CD4-positive, alpha-beta T cell treated with Interleukin-4 for 1 hour (primary cell): ENCODE measurements at regions not wholly inside any gene's neighbourhood (a gene's known extent, or its start where the extent isn't known, plus 50 kb on each side); places are given as distances from the start of the nearest gene placed in this dataset.
"Not testable (repeated sequence)": the region's sequence is repeated elsewhere in the genome, so short reads cannot be mapped to it uniquely, and the experiment has no call there.

Experiments used
- DNase-seq, 2 donors: peaks; one replicate each; pipeline ENCODE4 v3.0.0-alpha.2; 2020 to 2022

DNA sequence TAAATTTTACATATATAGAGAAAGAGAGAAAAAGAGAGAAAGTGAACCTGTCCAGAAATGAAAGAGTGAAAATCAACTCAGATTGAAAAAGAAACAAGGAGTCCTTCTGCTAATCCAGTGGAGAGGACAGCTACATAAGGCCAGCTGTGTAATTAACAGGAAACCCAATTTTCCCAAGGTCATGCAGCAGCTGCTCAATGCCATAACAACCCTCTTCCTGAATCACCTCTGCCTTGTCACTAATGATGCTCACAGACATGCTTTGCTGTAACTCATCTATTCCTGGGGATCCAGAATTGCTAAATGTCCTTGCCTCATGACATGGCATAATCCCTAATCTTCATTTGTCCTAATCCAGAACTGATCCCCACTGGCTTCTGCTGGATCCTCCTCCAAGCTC lies 288.6 kb downstream of the NEBL start:
- DNase-seq = no peak

DNA sequence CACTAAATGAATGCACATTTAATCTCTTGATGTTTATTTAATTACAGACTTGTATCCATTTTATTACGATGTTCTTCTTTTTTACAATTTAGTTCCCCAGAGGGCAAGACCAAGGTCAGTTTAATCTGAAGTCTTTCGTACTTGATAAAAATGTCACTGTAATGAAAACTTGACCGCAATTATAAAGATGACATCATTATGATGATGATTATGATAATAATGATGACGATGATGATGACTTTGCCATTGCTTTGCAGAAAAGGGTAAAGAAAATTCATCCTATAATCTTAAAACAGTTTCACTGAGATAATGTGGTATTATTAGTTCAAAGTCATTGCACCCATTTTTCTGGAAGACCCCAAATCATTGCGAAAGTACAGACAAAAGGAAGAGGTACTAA lies 290.1 kb downstream of the NEBL start:
- no peak for DNase-seq

DNA sequence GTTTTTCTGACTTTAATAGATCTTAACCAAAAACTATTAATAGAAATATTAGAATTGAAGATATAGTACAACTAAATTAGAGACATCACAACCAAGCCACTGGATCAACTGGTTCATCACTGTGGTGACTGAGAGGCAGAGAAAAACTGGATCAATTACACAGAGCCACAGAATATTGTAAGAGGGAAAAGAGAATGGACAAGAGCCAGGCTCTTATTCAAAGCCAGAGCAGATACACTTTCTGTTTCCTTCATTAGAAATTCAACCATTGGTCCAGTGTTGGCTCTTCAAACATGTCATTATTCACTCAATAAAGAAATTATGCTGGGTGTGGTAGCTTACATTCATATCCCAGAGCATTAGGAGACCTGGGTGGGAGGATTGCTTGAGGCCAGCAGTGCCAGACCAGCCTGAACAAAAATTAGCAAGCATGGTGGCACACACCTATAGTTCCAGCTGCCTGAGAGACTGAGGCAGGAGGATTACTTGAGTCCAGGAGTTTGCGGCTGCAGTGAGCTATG lies 295.1 kb downstream of the NEBL start:
- DNase-seq = no peak

DNA sequence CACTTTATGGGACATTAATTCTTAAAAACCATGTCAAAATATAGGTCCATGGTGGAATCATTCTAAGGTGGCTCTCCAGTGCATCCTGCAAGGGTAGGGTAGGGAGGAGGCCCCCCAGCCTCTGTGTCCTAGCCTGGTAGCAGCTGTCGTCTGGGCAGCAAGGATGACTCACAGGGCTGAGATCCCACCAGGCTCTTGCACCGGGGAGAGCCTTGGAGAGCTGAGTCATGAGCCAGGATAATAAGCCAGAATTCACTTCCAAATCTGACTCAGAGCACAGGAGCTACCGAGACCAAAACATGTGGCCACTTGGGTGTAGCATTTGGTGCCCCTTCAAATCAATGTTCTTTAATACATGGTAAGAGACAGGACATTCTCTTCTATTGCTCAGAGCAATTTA lies 298.5 kb downstream of the NEBL start:
- DNase-seq = no peak

DNA sequence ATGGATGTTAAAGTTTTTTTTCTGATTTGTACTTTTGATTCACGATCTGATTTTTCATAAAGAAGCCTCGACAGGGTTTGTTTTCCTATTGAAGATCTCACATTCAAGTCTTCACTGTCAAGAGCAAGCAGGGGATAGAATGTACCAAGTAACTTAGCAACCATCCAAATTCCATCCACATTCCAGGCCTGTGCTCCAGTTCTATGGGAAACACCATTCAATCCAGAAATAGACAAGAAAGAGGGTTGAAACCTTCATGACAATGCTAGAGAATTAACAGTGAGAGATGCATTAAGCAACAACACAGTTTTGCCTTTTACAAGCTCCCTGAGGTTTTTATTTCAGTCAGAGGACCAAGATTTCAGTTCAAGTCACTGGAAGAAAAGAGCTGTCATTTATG lies 300.2 kb downstream of the NEBL start:
- no peak for DNase-seq

DNA sequence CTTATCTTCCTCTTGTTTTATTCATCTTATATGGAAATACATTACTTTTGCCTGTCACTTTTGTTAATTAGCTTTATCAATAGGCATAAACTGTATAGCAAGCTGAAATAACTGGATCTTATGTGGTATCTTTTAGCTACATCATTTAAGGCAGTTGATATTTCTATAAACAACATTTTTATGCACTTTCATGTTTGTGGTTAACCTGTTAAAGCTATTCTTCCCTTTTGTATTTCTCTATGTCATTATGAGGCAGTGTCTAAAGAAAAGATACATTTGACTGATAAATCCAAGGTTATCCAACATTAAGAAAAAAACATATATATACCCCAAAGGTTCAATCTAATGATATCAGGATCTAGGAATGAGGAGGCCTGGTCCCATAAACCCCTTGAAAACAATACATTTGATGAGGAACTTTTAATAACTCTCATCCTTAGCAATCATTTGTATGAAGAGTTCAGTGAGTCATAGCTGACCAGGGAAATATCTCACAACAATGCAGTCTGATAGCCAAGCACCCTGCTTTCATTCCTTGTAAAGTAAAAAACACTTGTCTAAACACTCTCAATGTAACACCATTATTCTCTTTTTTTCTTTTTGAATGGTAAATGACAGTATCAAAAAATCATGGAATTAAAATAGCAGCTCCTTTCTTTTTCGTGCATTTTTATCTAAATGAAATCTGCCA lies 300.9 kb downstream of the NEBL start:
- DNase-seq = no peak

DNA sequence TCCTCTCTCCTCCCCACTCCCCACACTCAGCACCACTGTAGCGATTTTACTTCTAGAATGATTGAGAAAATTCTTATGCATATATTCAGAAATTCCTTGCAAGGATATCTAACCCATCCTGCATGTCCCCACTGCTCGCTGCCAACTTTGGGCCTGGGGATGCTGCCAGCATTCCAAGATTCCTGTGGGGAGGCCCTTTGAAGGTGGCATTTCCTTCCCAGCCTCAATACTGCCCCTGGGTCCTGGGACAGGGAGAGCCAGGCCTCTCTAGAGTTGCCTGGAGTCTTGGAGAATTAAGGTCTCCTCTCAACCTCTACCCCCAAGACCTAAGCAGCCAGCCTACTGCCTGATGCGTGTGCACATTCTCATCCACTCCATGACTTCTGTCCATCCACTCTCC lies 303.5 kb downstream of the NEBL start:
- DNase-seq = no peak

DNA sequence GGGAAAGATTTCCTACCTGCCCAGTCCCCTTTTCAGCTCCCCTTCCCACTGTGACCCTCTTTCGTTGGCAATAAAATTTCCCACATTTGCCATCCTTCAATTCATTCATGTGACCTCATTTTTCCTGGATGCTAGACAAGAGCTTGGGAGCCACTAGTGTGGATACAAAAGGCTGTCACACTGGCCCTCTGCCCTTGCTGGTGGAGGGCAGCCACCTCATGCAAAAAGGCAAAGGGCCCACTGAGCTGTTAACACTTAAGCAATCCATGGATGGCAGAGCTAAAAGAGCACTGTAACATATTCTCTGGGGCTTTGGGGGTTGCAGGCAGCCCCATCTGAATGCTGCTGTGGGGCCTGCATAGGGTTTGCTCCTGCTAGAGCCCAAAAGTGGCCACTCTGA lies 315.1 kb downstream of the NEBL start:
- DNase-seq = no peak

DNA sequence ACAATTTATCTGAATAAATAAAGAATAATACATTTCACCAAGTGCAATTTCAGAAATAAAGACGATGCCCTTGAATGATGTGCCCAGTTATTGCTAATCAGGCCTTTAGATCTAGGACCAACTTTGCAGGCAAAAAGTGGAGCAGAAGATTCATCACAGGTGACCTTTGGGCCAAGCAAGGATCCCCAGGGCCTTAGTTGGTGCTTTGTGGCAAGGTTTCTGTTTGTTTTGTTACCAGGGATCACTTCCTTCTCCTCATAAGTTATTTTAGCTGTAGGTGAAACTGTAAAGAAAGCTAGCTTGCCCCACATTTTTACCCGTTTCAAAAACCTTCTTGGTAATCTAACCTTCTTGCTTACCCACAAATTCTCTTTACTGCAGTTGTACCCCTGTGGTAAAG lies 323.2 kb downstream of the NEBL start:
- DNase-seq = no peak

DNA sequence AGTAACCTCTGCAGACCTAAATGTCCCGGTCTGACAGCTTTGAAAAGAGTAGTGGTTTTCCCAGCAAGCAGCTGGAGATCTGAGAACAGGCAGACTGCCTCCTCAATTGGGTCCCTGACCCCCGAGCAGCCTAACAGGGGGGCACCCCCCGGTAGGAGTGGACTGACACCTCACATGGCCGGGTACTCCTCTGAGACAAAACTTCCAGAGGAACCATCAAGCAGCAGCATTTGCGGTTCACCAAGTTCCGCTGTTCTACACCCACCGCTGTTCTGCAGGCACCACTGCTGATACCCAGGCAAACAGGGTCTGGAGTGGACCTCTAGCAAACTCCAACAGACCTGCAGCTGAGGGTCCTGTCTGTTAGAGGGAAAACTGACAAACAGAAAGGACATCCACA lies 341.1 kb downstream of the NEBL start:
- not testable (repeated sequence) for DNase-seq

DNA sequence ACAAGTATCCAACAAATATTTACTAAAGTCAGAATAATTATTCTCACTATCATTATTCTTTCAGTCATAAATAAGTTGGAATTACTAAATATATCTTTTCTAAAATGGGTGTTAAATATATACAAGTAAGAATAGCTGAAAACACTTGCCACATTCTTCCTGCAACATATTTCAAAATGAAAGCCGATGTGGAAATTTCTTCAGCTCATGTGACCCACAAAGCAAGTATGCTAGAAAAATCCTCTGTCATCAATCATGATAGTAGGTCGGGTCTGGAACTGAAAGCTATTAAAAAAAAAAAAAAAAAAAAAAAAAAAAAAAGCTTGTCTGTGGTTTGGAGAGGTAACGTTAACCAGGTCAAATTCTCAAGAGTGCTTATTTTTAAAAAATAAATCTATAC lies 344.7 kb downstream of the NEBL start:
- DNase-seq = no peak

DNA sequence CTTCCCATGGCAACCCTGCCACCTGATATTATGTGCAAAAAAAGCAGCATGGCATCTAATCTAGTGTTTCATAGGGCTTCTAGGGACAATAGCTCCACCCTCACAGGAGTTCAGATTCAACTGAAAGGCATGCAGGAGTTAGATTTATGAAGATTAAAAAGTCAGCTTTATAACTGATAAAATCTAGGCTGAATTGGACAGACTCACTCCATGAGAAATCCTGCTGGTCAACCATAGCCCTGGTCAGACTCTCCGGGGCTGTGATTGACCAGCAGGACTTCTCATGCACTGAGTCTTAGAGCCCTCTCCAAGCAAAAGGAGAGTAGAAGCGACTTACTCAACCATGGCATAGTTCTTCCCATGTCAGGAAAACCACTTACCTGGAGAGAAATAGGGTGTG lies 345.4 kb downstream of the NEBL start:
- DNase-seq = no peak

DNA sequence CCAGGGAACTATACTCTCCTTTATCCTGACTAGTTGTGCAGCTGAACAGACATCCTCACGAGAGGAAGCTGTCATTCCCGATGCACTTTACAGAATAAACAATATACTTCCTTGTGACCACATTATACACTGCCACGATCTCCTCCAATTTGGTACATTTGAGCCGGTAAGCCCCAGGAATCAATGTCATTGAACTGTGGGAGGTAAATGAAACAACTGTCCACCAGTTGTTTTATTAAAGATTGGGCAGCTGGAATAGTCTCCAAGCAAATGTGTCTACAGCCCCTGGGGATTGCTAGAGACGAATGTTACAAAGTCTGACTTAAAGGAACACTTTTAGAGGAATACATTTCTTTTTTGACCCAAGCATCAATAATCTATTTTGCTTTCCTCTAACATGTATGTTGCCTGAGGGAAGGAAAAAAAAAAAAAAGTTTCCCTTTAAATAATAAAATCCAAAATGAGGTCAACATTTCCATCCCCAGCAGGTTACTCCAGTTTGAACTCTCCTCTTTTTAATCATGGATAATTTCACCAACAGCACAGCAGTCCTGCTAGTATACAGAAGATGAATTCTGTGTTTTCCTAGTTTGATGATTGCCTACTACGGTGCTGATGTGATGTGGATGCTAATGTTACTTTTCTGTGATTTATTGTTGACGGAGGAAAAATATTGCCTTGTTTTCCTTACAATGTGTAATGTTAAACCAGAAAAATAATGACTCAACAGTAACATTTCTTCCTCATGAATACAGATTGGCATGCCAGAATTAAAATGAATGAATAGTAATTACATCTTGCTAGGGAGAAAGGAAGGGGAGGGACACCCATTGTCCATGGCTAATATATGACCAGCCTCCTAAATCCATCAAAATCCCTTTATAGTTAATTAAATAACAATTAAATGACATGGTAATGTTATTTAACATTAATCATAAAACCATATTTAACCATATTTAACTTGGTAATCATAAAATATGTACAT lies 360.9 kb downstream of the NEBL start:
- DNase-seq = no peak

DNA sequence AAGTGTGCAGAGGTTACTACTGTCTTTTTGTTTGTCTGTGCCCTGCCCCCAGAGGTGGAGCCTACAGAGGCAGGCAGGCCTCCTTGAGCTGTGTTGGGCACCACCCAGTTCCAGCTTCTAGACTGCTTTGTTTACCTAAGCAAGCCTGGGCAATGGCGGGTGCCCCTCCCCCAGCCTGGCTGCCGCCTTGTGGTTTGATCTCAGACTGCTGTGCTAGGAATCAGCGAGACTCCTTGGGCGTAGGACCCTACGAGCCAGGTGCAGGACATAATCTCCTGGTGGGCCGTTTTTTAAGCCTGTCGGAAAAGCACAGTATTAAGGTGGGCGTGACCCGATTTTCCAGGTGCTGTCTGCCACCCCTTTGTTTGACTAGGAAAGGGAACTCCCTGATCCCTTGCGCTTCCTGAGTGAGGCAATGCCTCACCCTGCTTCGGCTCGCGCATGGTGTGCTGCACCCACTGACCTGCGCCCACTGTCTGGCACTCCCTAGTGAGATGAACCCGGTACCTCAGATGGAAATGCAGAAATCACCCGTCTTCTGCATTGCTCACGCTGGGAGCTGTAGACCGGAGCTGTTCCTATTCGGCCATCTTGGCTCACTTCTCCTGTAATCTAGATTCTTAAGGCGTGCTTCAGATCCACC lies 365.7 kb downstream of the NEBL start:
- DNase-seq = not testable (repeated sequence)

DNA sequence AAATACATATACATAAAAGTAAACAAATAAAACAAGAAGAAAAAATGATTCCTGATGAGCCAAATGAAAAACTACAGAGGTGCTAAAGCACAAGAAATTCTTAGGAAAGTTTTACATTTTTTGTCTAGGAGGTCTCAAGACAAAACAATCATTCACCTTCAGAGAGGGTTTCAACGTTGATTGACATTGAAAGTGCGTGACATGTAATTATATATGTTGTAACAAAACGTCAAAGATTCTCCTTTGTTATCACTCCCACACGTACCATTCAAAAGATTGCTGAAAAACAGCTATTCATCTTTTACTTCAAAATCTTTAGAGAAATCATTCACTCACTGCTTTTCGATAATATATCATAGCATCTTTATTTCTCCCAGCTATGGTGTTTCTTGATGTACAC lies 375.9 kb downstream of the NEBL start:
- DNase-seq = no peak

DNA sequence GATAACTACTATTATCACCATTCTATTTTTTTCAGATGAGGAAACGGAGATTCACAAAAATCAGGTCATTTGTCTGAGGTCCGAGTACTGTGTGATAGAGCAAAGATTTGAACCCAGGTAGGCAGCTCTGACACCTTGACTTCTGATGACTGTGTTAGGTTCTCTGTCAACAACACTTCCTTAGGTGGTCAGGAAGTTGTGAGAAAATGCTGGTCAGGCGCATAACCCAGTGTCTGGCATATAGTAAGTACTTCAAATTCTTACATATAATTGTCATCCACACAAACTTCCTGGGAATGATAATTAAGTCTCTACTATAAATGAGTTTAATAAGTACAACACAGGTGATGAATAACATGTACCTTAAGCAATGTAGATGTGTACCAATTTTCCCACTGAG lies 381.5 kb downstream of the NEBL start:
- DNase-seq = no peak

DNA sequence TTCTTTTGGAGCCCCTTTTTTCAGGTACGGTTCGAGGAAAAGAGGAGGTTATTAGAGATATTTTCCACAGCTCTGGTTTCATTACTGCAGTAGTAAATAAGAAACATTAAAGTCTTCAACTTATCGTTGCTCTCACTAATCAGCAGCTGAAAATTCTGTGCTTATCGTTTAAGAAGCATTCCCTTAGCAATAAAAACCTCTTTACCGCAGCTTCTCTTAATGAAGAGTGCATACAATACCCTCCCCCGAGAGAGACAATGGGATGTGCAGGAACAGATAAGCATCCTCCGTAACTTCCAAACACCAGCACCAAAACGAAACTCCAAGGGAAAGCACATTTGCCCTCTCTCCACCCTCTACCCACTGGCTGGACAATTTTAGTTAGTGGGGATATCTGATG lies 384.5 kb downstream of the NEBL start:
- no peak for DNase-seq

DNA sequence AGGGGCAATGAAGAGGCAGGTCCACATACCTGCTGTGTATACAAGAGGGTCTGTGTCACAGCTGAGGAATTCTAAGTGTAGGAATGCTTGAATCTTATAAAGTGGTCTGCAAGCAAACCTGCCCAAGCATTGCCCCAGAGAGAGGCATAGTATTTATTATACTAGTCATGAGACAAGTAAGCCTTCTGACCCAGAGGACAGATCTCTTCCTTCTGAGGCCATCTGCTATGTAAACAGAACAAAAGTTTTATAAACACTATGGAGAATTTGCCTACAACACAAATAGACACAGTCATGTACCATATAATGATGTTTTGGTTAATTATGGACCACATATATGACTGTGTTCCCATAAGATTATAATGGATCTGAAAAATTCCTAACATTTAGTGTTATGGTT lies 388.2 kb downstream of the NEBL start:
- no peak for DNase-seq

DNA sequence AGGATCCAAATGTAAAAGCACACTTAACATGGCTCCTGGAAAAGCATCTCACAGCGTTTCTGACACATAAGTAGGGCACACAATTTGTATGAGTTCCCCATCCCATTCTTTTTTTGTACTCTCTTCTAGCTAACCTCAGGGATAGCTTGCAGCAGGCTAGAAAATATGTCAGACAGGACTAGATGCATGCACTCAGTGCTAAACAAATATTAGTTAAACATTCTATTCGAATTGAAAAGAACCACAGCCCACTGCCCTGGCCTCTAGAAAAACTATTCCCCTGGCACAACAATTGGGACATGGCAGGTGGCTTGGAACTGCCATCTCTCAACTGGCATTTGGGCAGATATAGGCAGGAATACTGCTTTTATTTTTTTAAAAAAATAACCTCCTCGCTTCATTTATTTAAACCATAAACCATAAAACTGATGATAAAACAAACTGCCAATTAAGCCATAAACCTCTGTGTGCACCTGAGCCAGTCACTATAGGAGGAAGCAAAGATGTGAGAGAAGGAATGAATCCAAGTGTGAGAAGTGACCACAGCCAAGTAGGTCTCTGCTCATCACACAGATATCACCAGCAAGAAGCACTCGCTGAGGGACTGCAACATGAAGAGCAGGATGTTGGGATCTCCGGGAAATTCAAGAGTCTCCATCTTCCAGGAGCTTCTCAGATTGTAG lies 394.1 kb downstream of the NEBL start:
- no peak for DNase-seq

DNA sequence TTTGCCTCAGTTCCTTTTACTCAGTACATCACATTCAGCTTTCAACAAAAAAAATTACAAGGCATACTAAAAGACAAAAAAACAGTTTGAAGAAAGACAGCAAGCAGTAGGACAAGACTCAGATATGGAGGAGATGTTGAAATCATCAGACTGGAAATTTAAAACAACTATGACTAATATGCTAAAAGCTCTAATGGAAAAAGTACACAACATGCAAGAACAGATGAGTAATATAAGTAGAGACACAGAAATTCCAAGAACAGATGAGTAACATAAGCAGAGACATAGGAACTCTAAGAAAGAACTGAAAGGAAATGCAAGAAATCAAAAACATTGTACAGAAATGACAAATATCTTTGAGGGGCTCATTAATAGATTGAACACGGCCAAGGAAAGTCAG lies 402.6 kb downstream of the NEBL start:
- DNase-seq = no peak

DNA sequence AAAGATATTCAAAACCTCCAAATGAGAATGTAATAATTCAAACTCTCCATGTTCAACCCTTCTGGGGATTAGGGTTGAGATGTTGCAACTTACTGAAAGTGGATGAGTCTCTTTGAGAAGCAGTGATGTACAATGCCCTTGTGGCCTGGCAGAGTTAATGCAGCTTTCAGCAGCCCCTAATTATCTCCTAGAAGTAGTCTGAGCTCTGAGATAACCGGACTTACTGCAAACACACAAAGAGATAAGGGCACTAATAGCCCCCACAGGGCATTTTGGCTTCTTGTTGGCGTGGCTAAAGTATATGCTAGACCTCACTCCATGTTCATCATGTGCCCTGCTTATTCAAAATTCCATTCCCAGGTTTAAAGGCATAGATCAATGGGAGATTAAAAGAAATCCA lies 404.7 kb downstream of the NEBL start:
- no peak for DNase-seq

DNA sequence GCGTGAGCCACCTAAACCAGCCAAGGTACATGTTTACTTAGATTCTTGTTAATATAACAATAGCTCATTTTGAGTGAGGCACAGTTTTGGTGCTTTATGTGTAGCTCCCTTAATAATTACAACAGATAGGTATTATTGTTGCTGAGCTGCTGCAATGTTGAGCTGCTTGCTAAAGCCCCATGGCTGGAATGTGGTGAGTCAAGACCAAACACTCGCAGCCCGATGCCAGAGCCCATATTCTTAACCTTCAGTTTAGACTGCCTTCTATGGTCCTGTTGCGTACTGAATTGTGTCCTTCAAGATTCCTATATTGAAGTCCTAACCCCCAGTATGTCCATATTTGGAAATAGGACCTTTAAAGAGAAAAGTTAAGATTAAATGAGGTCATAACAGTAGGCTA lies 407.1 kb downstream of the NEBL start:
- DNase-seq = no peak

DNA sequence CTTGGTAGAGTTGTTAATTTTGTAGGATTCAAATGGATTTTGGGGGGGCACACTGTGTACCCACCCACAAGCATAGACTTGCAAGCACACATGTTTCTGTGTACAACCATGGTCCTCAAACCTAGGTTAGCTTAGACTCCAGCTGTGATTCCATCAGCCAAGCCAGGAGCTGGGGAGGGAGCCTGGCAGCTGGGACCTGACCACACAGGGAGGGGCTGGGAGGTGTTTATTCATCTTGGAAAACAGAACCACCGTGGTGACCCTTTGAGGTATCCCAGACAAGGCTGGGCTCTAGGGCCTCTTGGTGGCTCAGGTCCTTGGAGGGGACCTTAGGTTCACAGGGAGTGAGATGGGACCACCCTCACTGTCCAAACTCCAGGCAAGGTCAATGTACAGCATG lies 410.3 kb downstream of the NEBL start:
- no peak for DNase-seq
